ENCODE measurements at regions not wholly inside any gene's neighbourhood (a gene's known extent, or its start where the extent isn't known, plus 50 kb on each side); places are given as distances from the start of the nearest gene placed in this dataset.

GRCh38 chr10:53091574-53091973 lies 319.0 kb upstream of the MBL2 start:
- TF ChIP-seq CTCF (IDR thresholded peaks at IDR 0.05) (no peak), EZH2 (IDR thresholded peaks at IDR 0.05; ENCODE audit: borderline replicate concordance, insufficient read depth, low read depth, low read length, poor library complexity, severe bottlenecking) (no peak)

All from B cell (primary cell).